ENCODE measurements at regions not wholly inside any gene's neighbourhood (a gene's known extent, or its start where the extent isn't known, plus 50 kb on each side); places are given as distances from the start of the nearest gene placed in this dataset.

DNA sequence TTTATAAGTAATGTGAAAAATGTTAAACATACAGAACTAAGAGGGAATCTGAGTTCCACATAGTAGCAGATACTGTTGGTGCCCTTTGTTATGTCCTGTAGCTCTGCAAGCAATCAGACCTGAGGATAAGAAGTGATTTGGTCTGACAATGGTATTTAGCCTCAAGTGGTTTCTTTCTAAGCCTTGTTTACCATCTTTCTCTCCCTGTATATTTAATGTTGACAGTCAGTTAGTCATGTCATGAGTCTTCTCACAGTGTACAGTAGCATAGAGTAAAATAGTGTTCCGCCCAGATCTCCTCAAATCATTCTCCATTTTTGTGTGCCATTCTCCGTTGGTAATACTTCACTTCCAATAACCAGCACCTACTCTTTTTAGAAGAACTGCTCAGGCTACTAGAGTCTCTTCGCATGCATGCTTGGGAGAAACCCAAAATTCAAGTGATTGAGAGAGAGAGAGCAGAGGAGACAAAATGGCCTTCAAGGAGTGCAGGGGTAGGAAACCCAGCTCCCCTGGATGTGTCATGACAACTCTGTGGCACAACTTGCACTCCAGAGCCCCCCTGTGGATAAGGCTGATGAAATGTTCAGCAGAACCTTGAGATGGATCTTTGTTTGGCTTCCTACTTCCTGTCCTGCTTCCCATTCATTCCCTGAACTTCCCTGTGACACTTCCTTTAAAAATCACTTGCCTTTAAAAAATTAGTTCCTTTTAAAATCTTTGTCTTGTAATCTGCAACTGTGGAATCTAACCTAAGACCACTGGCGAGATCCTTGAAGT lies 129.2 kb upstream of the FST start:
- intact Hi-C loops (cut with DNase I): no loop called here
- no peak for DNase-seq

DNA sequence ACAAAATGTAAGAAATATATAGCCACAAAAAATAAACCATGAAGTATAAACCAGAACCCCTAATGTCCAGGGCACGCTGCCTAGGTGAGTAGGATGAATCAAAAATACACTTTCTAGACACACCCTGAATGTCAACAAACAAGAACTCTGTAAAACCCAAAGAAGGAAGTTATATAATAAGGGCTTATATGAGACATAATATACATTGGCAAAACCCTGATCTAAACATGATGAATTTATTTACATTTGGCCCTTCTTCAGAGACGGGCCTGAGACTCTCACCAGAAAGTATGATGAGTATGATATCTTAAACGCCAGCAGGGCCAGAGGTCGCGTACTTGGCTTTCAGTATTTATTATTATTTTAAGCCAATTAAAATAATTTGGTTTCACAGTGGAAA lies 125.1 kb upstream of the FST start:
- no peak for DNase-seq
- intact Hi-C loops (cut with DNase I): no loop called here

GRCh38 chr5:53355931-53356330 lies 124.5 kb upstream of the FST start:
- intact Hi-C loops (cut with DNase I): no loop called here
- DNase-seq: no peak

DNA sequence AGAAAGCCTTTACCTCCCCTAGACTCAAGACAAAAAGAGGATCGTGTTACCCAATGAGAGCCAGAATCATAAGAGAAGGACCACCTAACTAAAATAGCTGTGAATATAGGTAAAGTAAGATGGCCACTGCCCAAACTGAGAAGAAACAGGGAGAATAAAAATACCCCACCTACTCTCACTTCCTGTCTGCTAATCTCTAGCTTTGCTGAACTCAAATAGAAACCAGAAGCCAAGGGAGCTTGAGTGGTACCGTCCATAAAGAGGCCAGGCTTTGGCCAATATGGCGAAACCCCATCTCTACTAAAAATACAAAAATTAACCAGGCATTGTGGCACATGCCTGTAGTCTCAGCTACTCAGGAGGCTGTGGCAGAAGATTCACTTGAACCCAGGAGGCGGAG lies 123.0 kb upstream of the FST start:
- intact Hi-C loops (cut with DNase I): no loop called here
- no peak for DNase-seq

GRCh38 chr5:53358794-53359193 lies 121.6 kb upstream of the FST start:
- no peak for DNase-seq
- intact Hi-C loops (cut with DNase I): no loop called here

DNA sequence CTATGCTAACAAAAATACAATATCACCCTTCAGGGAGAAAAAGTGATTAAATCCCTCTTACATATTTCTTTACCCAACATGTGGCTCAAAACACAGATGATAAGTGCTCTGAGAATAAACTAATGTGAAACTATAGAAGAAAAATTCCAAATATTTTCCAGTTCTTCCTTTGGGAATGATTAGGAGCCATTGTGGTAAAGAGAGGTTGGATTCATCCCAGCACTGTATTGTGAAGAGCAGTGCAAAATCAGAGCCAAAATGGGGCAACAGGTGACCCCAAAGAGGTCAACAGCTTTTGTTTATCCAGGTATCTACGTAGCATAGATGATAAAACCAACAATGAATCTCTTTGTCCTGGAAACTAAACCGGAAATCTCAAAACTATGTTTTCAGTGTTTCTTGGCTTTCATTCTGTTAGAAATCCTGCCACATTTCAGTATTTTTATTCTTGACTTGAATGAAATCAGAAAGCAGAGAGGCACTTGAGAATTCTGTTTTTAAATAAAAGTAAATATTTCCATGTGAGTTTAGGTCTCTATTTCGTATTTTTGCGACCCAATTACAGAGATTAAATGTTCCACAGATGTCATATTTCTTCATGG lies 120.4 kb upstream of the FST start:
- intact Hi-C loops (cut with DNase I): no loop called here
- DNase-seq: no peak

GRCh38 chr5:53360811-53361210 lies 119.6 kb upstream of the FST start:
- no peak for DNase-seq
- intact Hi-C loops (cut with DNase I): no loop called here

- intact Hi-C loops (cut with DNase I): no loop called here
- DNase-seq: no peak
These were observed 118.7 kb upstream of the FST start for GRCh38 chr5:53361708-53362107.

DNA sequence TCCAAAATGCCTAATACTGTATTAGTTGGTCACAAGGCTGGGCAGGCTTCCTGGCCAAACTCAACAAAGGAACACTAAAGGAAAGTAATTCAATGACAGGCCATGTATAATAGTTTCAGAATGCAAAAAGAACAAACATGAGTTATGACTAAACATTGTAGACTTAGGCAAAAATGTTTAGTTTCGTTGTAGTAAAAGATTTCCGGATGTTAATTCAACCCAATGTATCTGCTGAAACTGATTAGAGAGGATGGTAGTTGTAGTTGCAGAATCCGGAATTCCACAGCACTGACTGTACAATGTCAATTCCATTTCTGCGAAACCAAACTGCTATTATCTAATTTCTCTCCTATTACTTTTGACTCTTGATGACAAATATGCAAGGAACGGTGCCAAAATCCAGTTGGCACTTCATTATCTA lies 117.9 kb upstream of the FST start:
- intact Hi-C loops (cut with DNase I): no loop called here
- no peak for DNase-seq

- intact Hi-C loops (cut with DNase I): no loop called here
These were observed 116.4 kb upstream of the FST start for GRCh38 chr5:53364061-53364460.

DNA sequence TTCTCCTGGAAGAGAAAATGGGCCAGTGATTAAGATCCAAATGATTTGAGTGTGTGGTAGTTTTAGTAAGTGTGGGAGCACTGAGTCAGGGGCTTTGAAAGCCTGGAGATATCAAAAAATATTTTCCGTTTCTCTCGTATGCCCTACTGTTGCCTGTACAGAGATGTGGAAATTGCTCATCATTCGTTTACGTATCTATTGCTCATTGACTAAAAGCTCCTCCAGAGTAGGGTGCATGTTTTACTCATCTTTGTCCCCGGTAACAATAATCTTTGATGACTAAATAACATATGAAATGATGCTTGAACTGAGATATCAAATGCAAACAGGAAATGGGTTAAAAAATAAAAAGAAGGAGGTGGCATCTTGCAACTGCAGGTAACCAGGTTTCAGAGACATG lies 114.2 kb upstream of the FST start:
- DNase-seq: no peak
- intact Hi-C loops (cut with DNase I): no loop called here

More at GRCh38 chr5:53364061-53364460, 116.4 kb upstream of the FST start:
- DNase-seq: peak in 7 of 42 donors; percentile 4 to 36 (median 17)

DNA sequence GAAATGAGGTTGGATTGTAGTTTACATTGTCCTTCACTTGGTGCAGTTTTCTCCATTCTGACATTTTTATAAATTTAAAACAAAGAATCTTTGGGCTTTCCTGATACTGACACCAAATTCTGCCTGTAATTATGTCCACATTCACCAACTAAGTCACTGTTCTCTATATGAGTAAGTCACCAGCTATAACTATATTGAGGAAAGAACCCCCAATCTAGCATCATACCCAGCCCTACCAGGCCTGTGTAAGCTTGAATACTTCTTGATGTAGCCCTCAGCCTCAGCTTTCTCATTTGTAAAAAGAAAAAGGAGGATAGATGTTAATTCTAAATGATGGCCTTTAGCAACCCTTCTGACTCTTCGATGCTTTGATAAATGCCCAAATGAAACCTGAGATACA lies 112.7 kb upstream of the FST start:
- intact Hi-C loops (cut with DNase I): no loop called here
- DNase-seq: no peak

DNA sequence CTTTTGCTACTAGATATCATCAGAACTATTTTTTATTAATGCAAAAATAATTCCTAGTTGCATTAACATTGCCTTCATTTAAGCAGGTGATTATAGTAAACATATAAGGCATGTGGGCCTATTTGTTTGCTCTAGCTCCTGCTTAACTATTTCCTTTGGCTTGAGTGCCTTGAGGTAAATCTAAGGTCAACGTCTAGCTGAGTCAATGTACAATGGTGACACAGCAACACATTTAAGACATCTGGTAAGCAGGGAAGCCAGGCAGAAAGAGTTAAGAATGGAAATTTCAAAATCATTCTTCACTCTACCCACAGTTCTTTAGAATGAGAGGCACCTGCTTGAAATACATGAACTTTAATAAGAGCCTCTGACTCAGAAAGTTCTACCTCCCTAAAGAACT lies 111.9 kb upstream of the FST start:
- intact Hi-C loops (cut with DNase I): no loop called here
- DNase-seq: no peak

- no peak for DNase-seq
- intact Hi-C loops (cut with DNase I): no loop called here
These were observed 111.3 kb upstream of the FST start for GRCh38 chr5:53368966-53369605.

GRCh38 chr5:53369681-53370080 lies 110.7 kb upstream of the FST start:
- intact Hi-C loops (cut with DNase I): no loop called here

DNA sequence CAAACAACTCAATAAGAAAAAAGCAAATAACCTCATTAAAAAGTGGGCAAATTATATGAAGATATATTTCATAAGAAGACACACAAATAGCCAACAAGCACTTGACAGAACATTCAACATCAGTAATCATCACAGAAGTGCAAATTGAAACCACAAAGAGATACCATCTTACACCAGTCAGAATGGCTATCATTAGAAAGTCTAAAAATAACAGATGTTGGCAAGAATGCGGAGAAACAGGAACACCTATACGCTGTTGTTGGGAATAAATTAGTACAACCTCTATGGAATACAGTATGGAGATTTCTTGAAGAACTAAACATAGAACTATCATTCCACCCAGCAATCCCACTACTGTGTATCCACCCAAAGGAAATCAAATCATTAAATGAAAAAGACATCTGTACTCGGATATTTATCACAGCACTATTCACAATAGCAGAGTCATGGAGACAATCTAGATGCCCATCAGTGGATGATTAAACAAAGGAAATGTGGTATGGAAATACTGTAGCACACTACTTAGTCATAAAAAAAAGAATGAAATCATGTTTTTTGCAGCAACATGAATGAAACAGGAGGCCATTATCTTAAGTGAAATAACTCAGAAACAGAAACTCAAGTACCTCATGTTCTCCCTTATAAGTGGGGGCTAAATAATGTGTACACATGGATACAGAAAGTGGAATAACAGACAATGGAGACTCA lies 106.8 kb upstream of the FST start:
- intact Hi-C loops (cut with DNase I): no loop called here
- no peak for DNase-seq

More at GRCh38 chr5:53369681-53370080, 110.7 kb upstream of the FST start:
- DNase-seq: no peak

- DNase-seq: no peak
- intact Hi-C loops (cut with DNase I): no loop called here
These were observed 103.6 kb upstream of the FST start for GRCh38 chr5:53376853-53377252.

- intact Hi-C loops (cut with DNase I): no loop called here
- DNase-seq: no peak
These were observed 102.2 kb upstream of the FST start for GRCh38 chr5:53378190-53378589.

- DNase-seq: no peak
- intact Hi-C loops (cut with DNase I): no loop called here
These were observed 101.7 kb upstream of the FST start for GRCh38 chr5:53378590-53379247.

All from head of caudate nucleus (tissue), 42 donors.